CD14-positive monocyte (primary cell): ENCODE measurements at regions not wholly inside any gene's neighbourhood (a gene's known extent, or its start where the extent isn't known, plus 50 kb on each side); places are given as distances from the start of the nearest gene placed in this dataset.

Experiments used
- DNase-seq, 3 donors: peaks; one replicate each; pipeline ENCODE4 v3.0.0-alpha.2; 2011 to 2022
- H2AFZ ChIP-seq: 2 replicates; pipeline ENCODE4 v1.6.0; 2012; ENCODE audit warnings: mild to moderate bottlenecking, low read depth, low read length, inconsistent platforms; ENCODE audit not compliant: insufficient read depth, poor library complexity, severe bottlenecking
- H3K27ac ChIP-seq, 2 donors: 1 replicate in 1 of 2; 2 replicates in 1 of 2; pipeline ENCODE4 v1.5.1; 2012 to 2013; ENCODE audit warnings: low read length in 2 of 2, control low read depth in 1 of 2, inconsistent platforms in 1 of 2, low read depth in 1 of 2, mild to moderate bottlenecking in 1 of 2
- H3K27me3 ChIP-seq, 2 donors: one replicate each; pipeline versions ENCODE4 v1.6.0 to v1.6.1; 2011 to 2013; ENCODE audit warnings: low read length in 2 of 2; ENCODE audit not compliant: control insufficient read depth in 2 of 2, insufficient read depth in 2 of 2
- H3K36me3 ChIP-seq, 2 donors: replicated peaks in 1 of 2; 1 replicate in 1 of 2; 2 replicates in 1 of 2; pipeline versions ENCODE4 v1.5.1 to v1.6.1; 2012 to 2013; ENCODE audit warnings: low read length in 2 of 2, control low read depth in 1 of 2, inconsistent platforms in 1 of 2, mild to moderate bottlenecking in 1 of 2; ENCODE audit not compliant: insufficient read depth in 2 of 2, control insufficient read depth in 1 of 2
- H3K4me1 ChIP-seq, 2 donors: 1 replicate in 1 of 2; 2 replicates in 1 of 2; pipeline versions ENCODE4 v1.5.1 to v1.6.1; 2012 to 2013; ENCODE audit warnings: low read length in 2 of 2, control low read depth in 1 of 2, inconsistent platforms in 1 of 2, mild to moderate bottlenecking in 1 of 2, moderate library complexity in 1 of 2; ENCODE audit not compliant: insufficient read depth in 2 of 2, control insufficient read depth in 1 of 2
- H3K4me2 ChIP-seq: replicated peaks from 2 replicates; pipeline ENCODE3; 2012; ENCODE audit warnings: low read length, moderate library complexity, mild to moderate bottlenecking; ENCODE audit not compliant: poor library complexity, severe bottlenecking; ENCODE audit errors: extremely low read depth
- H3K4me3 ChIP-seq, 3 experiments: fragments of 200-600 bp in 1 of 3; sonication (generic) in 1 of 3; replicated peaks in 1 of 3; 1 replicate in 2 of 3; 2 replicates in 1 of 3; pipeline ENCODE4 v1.5.1; 2011 to 2013; ENCODE audit warnings: low read length in 3 of 3, mild to moderate bottlenecking in 3 of 3, control low read depth in 2 of 3, low read depth in 2 of 3, inconsistent platforms in 1 of 3, moderate library complexity in 1 of 3
- H3K79me2 ChIP-seq: 2 replicates; pipeline ENCODE4 v1.6.0; 2012; ENCODE audit warnings: mild to moderate bottlenecking, control low read depth, inconsistent platforms, low read length, moderate library complexity; ENCODE audit not compliant: insufficient read depth
- H3K9ac ChIP-seq: 2 replicates; pipeline ENCODE4 v1.6.0; 2017; ENCODE audit warnings: low read length, mild to moderate bottlenecking; ENCODE audit not compliant: insufficient read depth, poor library complexity, severe bottlenecking
- H3K9me3 ChIP-seq, 2 donors: replicated peaks in 1 of 2; 1 replicate in 1 of 2; 2 replicates in 1 of 2; pipeline versions ENCODE4 v1.5.1 to v1.6.1; 2012 to 2013; ENCODE audit warnings: low read length in 2 of 2, control low read depth in 1 of 2; ENCODE audit not compliant: control insufficient read depth in 1 of 2, insufficient read depth in 1 of 2
- H4K20me1 ChIP-seq: 2 replicates; pipeline ENCODE4 v1.6.0; 2012; ENCODE audit warnings: mild to moderate bottlenecking, low read length, control low read depth, moderate library complexity; ENCODE audit not compliant: insufficient read depth
- H3K27ac Mint-ChIP-seq, 7 donors: one replicate each; pipeline ENCODE4 v1.8.0; 2020; ENCODE audit warnings: mild to moderate bottlenecking in 7 of 7, mixed read lengths in 7 of 7, moderate library complexity in 6 of 7, inconsistent platforms in 2 of 7
- H3K27me3 Mint-ChIP-seq, 3 donors: one replicate each; pipeline ENCODE4 v1.8.0; 2021 to 2022; ENCODE audit warnings: low read depth in 3 of 3, mild to moderate bottlenecking in 3 of 3, mixed read lengths in 3 of 3, moderate library complexity in 3 of 3, inconsistent platforms in 1 of 3
- H3K36me3 Mint-ChIP-seq, 2 donors: one replicate each; pipeline ENCODE4 v1.8.0; 2020; ENCODE audit warnings: mixed read lengths in 2 of 2, inconsistent platforms in 1 of 2, mild to moderate bottlenecking in 1 of 2
- H3K4me1 Mint-ChIP-seq: one replicate; pipeline ENCODE4 v1.8.0; 2020; ENCODE audit warnings: mild to moderate bottlenecking, mixed read lengths
- H3K4me3 Mint-ChIP-seq, 2 donors: one replicate each; pipeline ENCODE4 v1.8.0; 2020; ENCODE audit warnings: mild to moderate bottlenecking in 2 of 2, mixed read lengths in 2 of 2, moderate library complexity in 1 of 2
- H3K9me3 Mint-ChIP-seq, 7 donors: one replicate each; pipeline ENCODE4 v1.8.0; 2020 to 2022; ENCODE audit warnings: mixed read lengths in 7 of 7, mild to moderate bottlenecking in 6 of 7, moderate library complexity in 6 of 7, inconsistent platforms in 2 of 7
- CTCF ChIP-seq: fragments of 200-600 bp; IDR thresholded peaks from one replicate; pipeline ENCODE4 v1.8.0; 2022; ENCODE audit warnings: antibody characterized with exemption, mild to moderate bottlenecking
- WGBS: methylation state at CpG from one replicate; pipeline ENCODE4 v1.1.5; 2013; ENCODE audit warnings: missing lambda C conversion rate; ENCODE audit not compliant: insufficient coverage; 5-methylcytosine and 5-hydroxymethylcytosine counted together
- intact Hi-C, 2 donors: fragments of 100-400 bp; cut with micrococcal nuclease; formaldehyde crosslinking; loops; one replicate each; pipeline versions ENCODE4 v1.15.0 to v1.15.1; 2023

- no CpG with 5 or more reads among the region's 1 CpG for WGBS
- Mint-ChIP-seq H3K27ac (no peak overlapping the region), H3K36me3 (no peaks in the 10 kb centered on the region), H3K4me3 (no peak overlapping the region), H3K4me1 (no peaks in the 10 kb centered on the region), H3K9me3 (peaks cover 0 to 8% (median 3%) of the 10 kb centered on the region in 7 donors), H3K27me3 (peaks cover 0 to 2% (median 0%) of the 10 kb centered on the region in 3 donors)
- Histone ChIP-seq H4K20me1 (no peaks in the 10 kb centered on the region), H3K4me1 (no peaks in the 10 kb centered on the region), H3K4me3 (no peak overlapping the region), H3K9ac (no peak overlapping the region), H3K4me2 (no peak overlapping the region), H3K27me3 (no peaks in the 10 kb centered on the region), H3K27ac (no peak overlapping the region), H3K36me3 (no peaks in the 10 kb centered on the region), H3K9me3 (no peaks in the 10 kb centered on the region), H3K79me2 (no peaks in the 10 kb centered on the region), H2AFZ (no peak overlapping the region)
- DNase-seq = no peak
- intact Hi-C loops = no loop called here
- TF ChIP-seq CTCF = no peak
Observed at GRCh38 chr4:62168681-62169080, 968.6 kb downstream of the ADGRL3 start.

GRCh38 chr4:62162606-62163005, 962.5 kb downstream of the ADGRL3 start:
- no peak for DNase-seq
- intact Hi-C loops = no loop called here
- WGBS = no CpG with 5 or more reads among the region's 1 CpG

More at GRCh38 chr4:62162606-62163005, 962.5 kb downstream of the ADGRL3 start:
- Histone ChIP-seq H3K9ac (no peak overlapping the region), H3K4me2 (no peak overlapping the region), H4K20me1 (no peaks in the 10 kb centered on the region), H3K9me3 (peaks cover 6 to 7% of the 10 kb centered on the region in 2 donors), H2AFZ (no peak overlapping the region), H3K27me3 (no peaks in the 10 kb centered on the region), H3K4me1 (no peaks in the 10 kb centered on the region), H3K36me3 (no peaks in the 10 kb centered on the region), H3K79me2 (no peaks in the 10 kb centered on the region), H3K27ac (no peak overlapping the region), H3K4me3 (no peak overlapping the region)
- Mint-ChIP-seq H3K4me3 (no peak overlapping the region), H3K9me3 (peaks cover 3 to 11% (median 5%) of the 10 kb centered on the region in 7 donors), H3K27me3 (peaks cover 0 to 2% (median 0%) of the 10 kb centered on the region in 3 donors), H3K36me3 (no peaks in the 10 kb centered on the region), H3K4me1 (no peaks in the 10 kb centered on the region), H3K27ac (no peak overlapping the region)
- TF ChIP-seq CTCF = no peak
